Astrocyte of the hippocampus (primary cell): ENCODE measurements at regions not wholly inside any gene's neighbourhood (a gene's known extent, or its start where the extent isn't known, plus 50 kb on each side); places are given as distances from the start of the nearest gene placed in this dataset.
"Not testable (repeated sequence)": the region's sequence is repeated elsewhere in the genome, so short reads cannot be mapped to it uniquely, and the experiment has no call there.

Source experiments
- DNase-seq: peaks from one replicate; pipeline ENCODE4 v3.0.0; 2011; ENCODE audit warnings: low read depth, low spot score

DNA sequence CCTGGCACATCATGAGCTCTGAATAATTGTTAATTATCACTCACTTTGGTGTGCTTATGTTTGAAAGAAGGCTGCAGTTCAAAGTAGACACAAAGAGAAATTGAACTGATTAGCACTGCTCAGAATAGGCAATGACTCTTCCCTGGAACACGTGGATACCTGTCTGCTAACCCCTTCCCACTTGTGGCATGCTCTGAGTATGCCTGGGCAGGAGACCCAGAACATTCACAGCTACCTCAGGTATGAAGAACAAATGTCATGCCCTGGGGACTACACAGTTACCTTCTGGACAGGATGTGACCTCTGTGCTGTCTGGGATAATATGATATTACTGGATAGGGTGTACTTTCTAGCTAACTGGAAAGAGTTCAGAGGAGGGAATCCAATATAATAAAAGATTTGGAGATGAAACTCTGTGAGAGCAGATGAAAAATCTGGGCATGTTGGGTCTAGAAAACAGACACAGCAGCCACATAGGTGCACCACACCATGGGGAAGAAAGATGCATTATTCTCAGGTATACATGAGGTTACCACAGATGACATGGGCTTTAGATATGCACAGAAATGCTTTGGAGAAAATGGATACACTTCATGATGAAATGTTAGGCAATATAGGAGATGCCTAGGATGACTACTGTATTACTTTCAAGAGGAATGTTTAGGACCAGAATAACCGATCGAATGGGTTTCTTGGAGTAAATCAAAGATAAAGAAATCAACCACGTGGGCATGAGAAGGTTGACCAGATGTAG lies 324.2 kb upstream of the PREP start:
- DNase-seq = no peak

DNA sequence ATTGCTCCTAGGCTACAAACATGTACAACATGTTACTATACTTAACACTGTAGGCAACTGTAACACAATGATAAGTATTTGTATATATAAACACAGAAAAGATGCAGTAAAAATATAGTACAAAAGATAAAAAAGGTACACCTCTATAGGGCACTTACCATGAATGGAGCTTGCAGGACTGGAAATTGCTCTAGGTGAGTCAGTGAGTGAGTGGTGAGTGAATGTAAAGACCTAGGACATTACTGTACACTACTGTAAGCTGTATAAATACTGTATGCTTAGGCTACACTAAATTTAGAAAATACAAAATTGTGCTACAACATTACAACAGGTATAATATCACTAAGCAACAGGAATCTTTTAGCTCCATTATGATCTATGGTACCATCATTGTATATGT lies 312.0 kb upstream of the PREP start:
- no peak for DNase-seq

DNA sequence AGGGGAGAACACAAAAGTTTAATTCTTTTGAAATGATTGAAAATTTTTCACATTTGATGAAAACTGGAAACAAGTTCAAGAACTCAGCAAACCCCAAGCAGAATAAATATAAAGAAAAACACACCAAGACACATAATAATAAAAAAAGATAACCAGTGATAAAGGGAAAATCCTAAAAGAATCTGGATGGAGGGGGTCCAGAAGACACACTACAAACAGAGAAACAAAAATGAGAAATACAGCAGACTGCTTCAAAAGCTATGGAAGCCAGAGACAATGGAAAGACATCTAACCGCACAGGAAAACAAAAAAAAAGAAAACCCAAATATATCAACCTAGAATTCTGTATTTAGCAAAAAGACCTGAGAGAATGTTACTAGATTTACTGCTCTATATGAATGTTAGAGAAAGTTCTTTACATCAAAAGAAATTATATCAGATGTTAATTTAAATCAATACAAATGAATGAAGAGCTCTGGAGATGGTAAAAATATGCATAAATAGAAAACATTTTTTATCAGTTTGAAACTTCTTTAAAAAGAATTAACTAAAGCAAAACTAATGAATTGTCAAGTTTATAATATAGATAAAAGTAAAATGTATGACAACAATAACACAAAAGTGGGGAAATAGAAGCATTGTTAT lies 310.7 kb upstream of the PREP start:
- peak; percentile 13 for DNase-seq

DNA sequence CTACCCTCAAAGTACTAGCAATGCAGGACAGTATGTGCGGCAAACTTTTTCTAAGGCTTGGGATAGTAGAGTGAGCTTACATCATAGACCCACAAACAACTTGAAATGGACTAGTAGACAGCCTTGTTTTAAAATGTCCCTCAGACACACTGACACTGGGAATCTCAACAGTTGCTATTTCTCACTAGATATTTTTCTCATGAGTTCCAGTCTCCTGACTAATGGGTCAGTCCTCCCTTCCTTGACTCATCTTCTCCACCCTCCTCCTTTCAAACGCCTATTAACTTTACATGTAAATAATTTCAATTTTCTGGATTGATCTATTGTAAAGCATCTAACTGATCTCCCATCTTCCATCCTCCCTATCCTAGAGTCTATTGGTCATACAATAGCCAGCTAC lies 308.3 kb upstream of the PREP start:
- DNase-seq = no peak

DNA sequence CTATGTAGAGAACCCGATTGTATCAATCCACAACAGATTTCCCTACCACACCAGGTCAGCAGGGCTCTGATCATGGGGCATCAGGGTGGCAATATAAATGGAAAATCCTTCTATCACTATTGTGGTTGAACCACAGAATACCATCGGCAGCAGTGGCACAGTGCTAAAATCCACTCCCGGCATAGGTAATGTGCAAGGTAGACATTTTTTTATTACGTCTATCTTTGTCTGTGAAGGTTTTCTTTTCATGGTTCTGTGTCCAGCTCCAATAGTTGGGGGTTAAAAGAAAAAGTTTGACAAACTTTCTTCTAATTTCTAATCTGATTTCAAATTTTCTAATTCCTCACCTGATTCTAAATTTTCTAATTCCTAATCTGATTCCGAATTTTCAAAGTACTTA lies 302.7 kb upstream of the PREP start:
- no peak for DNase-seq

DNA sequence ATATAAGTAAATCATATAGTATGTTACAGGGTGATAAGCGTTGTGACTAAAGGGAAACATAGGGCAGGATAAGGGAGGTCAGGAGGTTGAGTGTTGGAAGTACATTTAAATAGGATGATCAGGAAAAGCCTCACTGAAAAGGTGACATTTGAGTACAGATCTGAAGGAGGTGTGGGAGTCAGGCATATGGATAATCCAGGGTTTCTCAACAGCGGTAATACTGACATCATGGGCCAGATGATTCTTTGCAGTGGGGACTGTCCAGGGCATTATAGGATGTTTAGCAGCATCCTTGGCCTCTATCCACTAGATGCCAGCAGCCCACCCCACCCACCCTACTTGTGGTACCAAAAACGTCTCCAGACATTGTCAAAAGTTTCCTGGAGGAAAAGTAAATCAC lies 292.6 kb upstream of the PREP start:
- no peak for DNase-seq

DNA sequence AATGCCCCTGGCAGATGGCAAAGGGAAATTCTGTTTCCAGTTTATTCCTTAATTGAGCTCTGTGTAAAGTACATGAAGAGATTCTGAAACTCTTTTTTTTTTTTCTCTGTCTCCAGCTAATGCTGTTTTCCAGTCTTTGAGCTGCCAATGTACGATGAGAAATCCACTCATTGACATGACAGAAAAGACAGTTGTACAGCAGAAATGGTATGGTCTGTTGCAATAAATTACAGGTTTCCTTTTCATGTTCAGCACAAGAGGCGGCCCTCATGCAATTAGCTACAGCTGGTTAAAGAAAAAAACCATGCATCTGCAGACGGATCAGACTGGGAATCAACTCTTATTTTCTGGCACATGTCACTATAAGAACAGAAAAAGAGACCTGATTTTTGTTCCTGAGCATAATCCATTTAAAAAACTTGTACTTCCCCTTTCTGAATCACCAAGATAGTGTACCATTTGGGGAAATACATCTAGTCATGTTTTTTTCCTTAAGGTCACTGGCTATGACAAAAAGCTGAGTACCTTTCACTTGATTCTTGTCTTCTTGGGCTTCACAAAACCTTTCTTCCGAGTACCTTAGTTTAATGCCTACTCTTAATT lies 289.8 kb upstream of the PREP start:
- DNase-seq = no peak

DNA sequence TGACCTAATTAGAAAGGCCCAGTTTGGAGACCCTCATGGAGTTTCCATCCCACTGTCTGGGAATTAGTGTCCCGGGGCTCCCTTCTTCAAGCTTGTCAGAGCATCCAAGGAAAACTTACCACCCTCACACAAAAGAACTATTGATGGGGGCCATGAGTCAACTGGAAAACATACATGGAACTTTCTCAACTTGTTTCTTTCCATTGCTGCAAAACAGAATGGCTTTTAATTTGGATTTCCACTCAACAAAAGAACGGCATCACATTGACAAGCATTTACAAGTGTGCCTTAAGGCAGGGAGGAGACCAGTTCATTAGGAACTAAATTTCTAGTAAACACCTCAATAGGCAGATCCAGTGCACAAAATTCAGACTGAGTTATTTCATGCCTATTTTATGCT lies 289.1 kb upstream of the PREP start:
- DNase-seq = peak; percentile 30

DNA sequence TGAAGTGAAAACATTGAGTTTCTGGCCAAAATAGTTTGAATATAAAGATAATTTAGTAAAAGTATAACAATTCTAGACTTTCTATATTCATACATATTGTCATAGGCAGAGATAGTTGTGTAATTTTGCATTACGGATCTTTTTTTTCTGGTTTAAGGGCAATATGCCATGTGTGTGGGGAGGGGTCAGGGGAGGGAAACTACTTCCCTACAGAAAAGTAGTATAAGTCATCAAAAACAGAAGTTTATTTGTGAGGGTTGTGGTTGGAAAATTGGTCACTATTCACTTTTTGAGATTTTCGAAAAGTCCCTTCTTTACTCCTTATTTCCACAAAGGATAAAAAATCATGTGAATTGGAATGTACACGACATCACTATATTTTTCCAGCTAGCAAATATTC lies 288.2 kb upstream of the PREP start:
- no peak for DNase-seq

DNA sequence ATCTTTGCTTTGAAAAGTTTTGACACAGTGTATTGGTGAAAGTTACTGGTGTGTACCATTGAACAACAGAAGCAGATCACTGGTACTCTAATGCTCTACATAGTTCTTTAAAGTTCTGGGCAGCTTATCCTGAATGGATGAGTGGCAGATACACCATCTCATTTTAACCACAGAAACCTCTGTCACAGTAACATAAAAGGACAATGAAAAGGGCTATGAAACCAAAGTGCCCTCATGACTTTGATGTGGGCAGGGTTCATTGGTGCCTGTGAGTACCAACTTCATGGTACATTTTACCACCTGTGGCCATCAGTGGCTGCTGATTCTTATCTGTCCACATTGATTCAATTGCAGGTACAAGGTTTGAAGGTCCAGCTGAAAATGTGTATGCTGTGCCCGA lies 285.7 kb upstream of the PREP start:
- DNase-seq = no peak

DNA sequence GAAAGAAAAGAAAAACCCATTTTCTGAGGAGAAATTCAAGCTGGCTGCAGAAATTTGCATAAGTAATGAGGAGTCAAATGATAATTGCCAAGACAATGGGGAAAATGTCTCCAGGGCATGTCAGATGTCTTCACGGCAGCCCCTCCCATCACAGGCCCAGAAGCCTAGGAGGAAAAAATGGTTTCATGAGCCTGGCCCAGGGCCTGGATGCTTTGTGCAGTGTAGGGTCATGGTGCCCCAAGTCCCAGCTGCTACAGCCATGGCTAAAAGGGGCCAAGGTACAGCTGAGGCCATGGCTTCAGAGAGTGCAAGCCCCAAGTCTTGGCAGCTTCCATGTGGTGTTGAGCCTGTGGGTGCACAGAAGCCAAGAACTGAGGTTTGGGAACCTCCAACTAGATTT lies 283.9 kb upstream of the PREP start:
- DNase-seq = not testable (repeated sequence)

DNA sequence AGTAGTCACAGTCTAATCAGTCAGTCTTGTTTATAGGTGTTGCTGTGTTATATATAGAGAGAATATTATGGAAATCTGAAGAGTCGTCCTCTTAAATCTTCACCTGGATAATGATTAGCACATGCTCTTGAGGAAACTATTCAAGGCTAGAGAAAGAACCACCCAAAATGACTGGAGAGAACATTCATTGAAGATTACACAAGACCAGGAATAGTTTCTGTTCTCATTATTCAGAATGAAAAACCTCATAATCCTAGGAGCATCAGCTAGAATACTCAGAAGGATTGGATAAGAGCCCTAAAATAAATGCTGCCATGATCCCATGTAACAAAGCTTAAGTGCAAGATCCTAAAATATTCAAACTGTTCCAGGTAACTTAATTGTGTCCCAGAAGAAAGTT lies 278.2 kb upstream of the PREP start:
- DNase-seq = no peak

DNA sequence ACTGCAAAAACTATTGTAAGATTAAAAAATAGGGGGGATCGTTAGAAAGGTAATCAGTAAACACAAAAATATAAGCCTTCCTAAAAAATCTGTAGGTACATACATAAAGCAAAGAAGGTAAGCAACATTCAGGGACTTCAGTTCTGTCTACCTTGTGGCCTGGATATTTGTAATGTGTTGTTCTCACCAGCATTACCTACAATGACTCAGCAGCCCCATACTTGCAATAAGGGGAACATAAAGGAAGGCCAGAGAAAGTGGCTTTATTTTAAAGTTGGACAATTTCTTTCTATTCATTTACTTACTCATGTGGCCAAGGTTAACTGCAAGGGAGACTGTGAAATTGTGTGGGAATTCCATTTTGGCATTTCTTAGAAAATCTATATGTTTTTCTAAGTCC lies 277.2 kb upstream of the PREP start:
- DNase-seq = peak; percentile 3

DNA sequence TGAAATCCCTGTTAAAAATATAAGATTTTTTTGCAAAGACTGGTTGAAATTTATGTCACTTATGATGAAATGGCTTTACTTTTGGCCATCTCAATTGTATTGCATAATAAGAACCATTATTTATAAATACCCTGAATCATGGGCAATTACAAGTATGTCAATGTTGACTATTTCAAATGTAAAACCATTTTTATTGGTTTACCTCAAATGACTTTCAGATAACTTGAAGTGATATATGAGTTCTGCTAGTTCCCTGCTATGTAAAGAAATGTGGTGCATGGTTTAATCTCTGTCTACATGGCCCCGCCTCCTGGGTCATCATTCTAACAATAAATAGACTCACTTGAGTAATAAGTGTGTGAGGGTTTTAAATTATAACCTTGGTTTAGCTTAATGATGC lies 275.6 kb upstream of the PREP start:
- DNase-seq = no peak

DNA sequence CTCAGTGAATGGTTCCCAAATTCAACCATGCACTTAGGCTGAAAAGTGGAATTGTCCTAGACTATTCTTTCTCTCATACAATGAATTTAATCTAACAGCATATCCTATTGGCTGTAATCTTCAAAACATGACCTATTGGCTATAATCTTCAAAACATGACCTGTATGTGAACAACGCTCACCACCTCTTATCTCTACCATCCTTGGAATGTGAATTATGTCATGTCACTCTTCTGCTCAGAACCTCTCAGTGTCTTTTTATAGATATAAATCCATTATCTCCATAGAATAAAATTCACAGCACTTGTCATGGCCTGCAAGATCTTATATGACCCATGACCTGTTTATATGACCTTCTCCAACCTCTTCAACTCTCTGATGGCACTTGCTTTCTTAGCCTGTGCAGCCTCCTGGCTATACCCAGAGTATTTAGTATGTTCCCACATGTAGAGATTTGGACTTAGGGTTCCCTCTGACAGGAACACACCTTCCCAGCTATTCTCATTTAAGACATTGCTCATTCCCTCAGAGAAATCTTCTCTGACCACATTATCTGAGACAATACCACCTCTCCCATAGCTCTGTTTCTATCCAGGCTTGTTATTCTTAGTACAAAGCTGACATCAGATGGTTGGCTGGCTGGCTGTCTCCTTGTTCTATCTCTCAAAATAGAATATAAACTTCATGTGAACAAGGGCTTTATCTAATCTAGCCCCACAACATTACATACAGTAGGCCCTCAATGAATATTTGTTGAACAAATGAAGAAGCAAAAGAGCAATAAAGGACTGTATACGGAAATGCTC lies 275.0 kb upstream of the PREP start:
- no peak for DNase-seq

DNA sequence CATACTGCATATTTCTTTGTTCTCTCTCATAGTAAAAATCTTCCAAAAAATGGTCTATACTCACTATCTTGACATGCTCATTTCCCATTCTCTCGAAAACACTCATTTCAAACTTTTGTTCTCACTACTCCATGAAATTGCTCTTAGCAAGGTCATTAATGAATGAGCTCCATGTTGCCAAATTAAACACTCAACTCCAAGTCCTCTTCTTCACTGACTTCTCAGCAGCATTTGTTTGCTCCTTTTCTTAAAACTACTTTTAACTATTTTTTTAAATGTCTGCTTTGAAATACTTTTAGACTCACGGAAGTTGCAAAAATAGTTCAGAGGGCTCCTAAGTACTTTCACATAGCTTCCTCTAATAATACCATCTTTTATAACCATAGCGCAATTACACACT lies 274.0 kb upstream of the PREP start:
- DNase-seq = no peak

DNA sequence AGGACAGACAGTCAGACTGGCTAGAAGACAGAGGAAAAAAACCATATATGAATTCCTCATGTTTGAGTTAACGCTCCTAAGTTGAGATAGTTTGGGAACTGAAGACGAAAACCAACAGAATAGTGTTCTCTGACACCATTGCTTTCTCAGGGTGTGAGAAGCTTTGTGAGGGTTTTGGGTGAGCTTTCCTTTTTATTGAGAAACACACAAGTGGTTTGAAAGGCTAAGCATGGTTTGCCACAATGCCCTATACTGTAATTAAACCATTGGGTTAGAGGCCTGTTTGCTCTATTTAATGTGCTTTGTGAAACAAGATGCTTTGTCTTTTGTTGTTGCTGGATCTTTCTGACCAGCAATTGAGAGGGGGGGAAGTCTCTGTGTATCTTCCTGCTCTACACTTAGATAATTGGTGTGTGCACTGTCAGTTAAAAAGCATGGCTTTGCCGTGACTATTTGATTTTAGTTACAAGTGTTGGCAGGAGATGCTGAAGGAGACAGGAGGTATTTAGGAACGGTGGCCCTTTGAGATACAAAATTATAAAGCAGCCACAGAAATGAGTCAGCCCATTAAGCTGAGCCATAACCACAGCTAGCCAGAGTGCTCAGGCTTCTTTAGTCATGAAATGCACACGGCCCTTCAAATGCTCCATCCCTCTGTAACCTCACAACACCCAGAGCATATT lies 273.0 kb upstream of the PREP start:
- peak; percentile 94 for DNase-seq

DNA sequence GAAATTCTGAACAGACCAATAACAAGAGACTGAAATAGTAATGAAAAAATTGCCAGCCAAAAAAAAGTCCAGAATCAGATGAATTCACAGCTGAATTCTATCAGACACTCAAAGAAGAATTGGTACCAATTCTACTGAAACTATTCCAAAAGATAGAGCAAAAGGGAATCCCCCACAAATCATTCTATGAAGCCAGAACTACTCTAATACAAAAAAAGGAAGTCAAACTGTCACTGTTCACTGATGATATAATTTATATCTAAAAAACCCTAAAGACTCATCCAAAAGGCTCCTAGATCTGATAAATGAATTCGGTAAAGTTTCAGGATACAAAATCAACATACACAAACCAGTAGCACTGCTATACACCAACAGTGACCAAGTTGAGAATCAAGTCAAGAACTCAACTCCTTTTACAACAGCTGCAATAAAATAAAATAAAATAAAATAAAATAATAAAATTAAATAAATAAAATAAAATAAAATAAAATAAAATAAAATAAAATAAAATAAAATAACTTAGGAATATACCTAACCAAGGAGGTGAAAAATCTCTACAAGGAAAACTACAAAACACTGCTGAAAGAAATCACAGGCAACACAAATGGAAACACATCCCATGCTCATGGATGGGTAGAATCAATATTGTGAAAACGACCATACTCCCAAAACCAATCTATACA lies 270.1 kb upstream of the PREP start:
- DNase-seq = not testable (repeated sequence)

DNA sequence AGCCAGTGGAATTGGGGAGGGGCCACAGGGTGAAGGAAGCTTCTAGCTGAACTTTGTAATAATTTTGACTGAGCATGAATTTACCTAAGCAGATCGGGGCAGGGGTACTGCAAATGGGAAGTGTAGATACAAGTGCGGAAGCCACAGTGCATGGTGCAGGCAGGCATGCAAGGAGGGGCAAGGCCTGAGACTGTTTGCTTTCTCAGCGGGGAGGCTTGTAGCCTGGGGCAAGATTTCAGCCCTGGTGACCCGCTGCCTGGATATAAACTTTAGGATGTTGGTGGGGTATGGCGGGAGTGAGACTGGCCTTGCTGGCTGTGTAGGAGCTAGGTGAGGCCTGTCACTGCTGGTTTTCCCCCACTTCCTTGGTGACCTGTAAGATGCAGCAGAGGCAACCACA lies 266.4 kb upstream of the PREP start:
- DNase-seq = no peak

DNA sequence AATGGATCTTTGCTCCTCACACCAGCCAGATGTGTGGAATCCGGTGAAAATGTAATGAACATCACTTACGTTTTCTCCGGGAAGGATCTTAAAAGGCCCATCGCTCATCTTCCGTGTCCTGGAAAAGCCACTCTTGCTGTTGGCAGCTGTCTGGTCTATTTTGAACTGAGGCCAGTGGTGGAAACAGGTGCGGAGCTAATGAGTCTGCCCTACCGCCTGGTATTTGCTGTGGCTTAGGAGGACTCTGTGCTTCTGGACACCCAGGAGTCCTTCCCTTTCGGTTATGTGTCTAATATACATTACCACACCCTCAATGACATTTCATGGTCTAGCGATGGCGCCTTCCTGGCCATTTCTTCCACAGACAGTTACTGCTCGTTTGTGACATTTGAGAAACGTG lies 264.2 kb upstream of the PREP start:
- DNase-seq = no peak

DNA sequence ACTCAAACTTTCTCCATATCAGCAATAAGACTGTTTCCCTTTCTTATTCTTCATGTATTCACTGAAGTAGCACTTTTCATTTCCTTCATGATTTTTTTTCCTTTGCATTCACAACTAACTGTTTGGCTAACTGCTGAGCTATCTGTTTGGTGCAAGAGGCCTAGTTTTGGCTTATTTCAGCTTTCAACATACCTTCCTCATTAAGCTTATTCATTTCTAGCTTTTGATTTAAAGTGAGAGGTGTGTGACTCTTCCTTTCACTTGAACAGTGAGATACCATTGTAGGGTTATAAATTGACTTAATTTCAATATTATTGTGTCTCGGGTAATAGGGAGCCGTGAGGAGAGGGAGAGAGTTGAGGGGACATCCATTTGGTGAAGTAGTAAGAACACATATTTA lies 262.0 kb upstream of the PREP start:
- DNase-seq = no peak
